GM18520 (cell line): ENCODE measurements at regions not wholly inside any gene's neighbourhood (a gene's known extent, or its start where the extent isn't known, plus 50 kb on each side); places are given as distances from the start of the nearest gene placed in this dataset.

Experiments used
- ATAC-seq: cut with Tn5 transposase; IDR thresholded peaks from one replicate; pipeline ENCODE4 v1.9.1; 2021; ENCODE audit not compliant: unreplicated experiment

- ATAC-seq, result no peak
Measured at GRCh38 chr3:46114323-46114988, 87.2 kb upstream of the XCR1 start.

- ATAC-seq, result no peak
Measured at GRCh38 chr3:46113608-46114007, 86.3 kb upstream of the XCR1 start.

GRCh38 chr3:46112984-46113383 lies 85.7 kb upstream of the XCR1 start:
- no peak for ATAC-seq

GRCh38 chr3:46112296-46112695 lies 85.0 kb upstream of the XCR1 start:
- no peak for ATAC-seq

GRCh38 chr3:46110701-46111493 lies 83.6 kb upstream of the XCR1 start:
- no peak for ATAC-seq

GRCh38 chr3:46107682-46108081 lies 80.4 kb upstream of the XCR1 start:
- no peak for ATAC-seq

GRCh38 chr3:46105306-46105919 lies 78.1 kb upstream of the XCR1 start:
- ATAC-seq, result no peak

GRCh38 chr3:46104706-46105105 lies 77.4 kb upstream of the XCR1 start:
- ATAC-seq, result no peak

- ATAC-seq, result no peak
Measured at GRCh38 chr3:46102780-46103130, 75.5 kb upstream of the XCR1 start.

- no peak for ATAC-seq
Measured at GRCh38 chr3:46102059-46102779, 74.9 kb upstream of the XCR1 start.

- no peak for ATAC-seq
Measured at GRCh38 chr3:46100812-46101211, 73.5 kb upstream of the XCR1 start.

GRCh38 chr3:46098319-46098761 lies 71.1 kb upstream of the XCR1 start:
- no peak for ATAC-seq

GRCh38 chr3:46097691-46098241 lies 70.5 kb upstream of the XCR1 start:
- no peak for ATAC-seq

- no peak for ATAC-seq
Measured at GRCh38 chr3:46096781-46097180, 69.5 kb upstream of the XCR1 start.

- ATAC-seq, result no peak
Measured at GRCh38 chr3:46096336-46096735, 69.1 kb upstream of the XCR1 start.

- peak; percentile 49 for ATAC-seq
Measured at GRCh38 chr3:46095307-46095706, 68.0 kb upstream of the XCR1 start.

GRCh38 chr3:46094506-46094905 lies 67.2 kb upstream of the XCR1 start:
- no peak for ATAC-seq

- no peak for ATAC-seq
Measured at GRCh38 chr3:46093966-46094365, 66.7 kb upstream of the XCR1 start.

- ATAC-seq, result no peak
Measured at GRCh38 chr3:46093327-46093942, 66.2 kb upstream of the XCR1 start.

- no peak for ATAC-seq
Measured at GRCh38 chr3:46092702-46093080, 65.4 kb upstream of the XCR1 start.
